H1 (cell line): ENCODE measurements at regions not wholly inside any gene's neighbourhood (a gene's known extent, or its start where the extent isn't known, plus 50 kb on each side); places are given as distances from the start of the nearest gene placed in this dataset.

Experiments
- CTCF ChIA-PET: fragments of 300-600 bp; sonication (Branson Sonifier 250); formaldehyde crosslinking; loops from one replicate; lab custom pipeline; 2021; ENCODE audit not compliant: partially characterized antibody; lab: Charles Lee
- POLR2A ChIA-PET: fragments of 300-600 bp; sonication (Branson Sonifier 250); formaldehyde crosslinking; loops from one replicate; lab custom pipeline; 2021; ENCODE audit warnings: inconsistent platforms; ENCODE audit not compliant: partially characterized antibody; lab: Charles Lee
- DNase-seq, 2 experiments: peaks; one replicate each; pipeline versions ENCODE4 v3.0.0 to v3.0.0-alpha.2; 2010 to 2022; ENCODE audit warnings: low spot score in 2 of 2, low read depth in 1 of 2, mixed read lengths in 1 of 2
- FAIRE-seq: peaks from 2 replicates; lab custom pipeline; 2011; peaks lifted over from hg19 to GRCh38; lab: Jason Lieb, UNC
- H2AFZ ChIP-seq: 2 replicates; pipeline ENCODE4 v1.8.1; 2012; ENCODE audit warnings: low read length, inconsistent platforms
- H2AK5ac ChIP-seq: 2 replicates; pipeline ENCODE4 v1.6.1; 2013; ENCODE audit warnings: low read depth, low read length
- H2BK120ac ChIP-seq: replicated peaks from 2 replicates; pipeline ENCODE3; 2013; ENCODE audit warnings: low read depth, low read length, inconsistent platforms
- H2BK12ac ChIP-seq: 2 replicates; pipeline ENCODE4 v1.6.1; 2013; ENCODE audit warnings: low read depth, low read length
- H2BK15ac ChIP-seq: 2 replicates; pipeline ENCODE4 v1.6.1; 2013; ENCODE audit warnings: low read length
- H2BK20ac ChIP-seq: 2 replicates; pipeline ENCODE4 v1.6.1; 2013; ENCODE audit warnings: low read length
- H2BK5ac ChIP-seq: 2 replicates; pipeline ENCODE4 v1.6.1; 2013; ENCODE audit warnings: low read depth, low read length
- H3K14ac ChIP-seq: 2 replicates; pipeline ENCODE4 v1.6.1; 2013; ENCODE audit warnings: inconsistent platforms; ENCODE audit not compliant: insufficient read length
- H3K18ac ChIP-seq: 2 replicates; pipeline ENCODE4 v1.6.1; 2013; ENCODE audit warnings: low read length; ENCODE audit errors: extremely low read depth
- H3K23ac ChIP-seq: 2 replicates; pipeline ENCODE4 v1.6.1; 2013; ENCODE audit warnings: inconsistent platforms; ENCODE audit not compliant: insufficient read length
- H3K23me2 ChIP-seq: 2 replicates; pipeline ENCODE4 v1.6.1; 2013; ENCODE audit warnings: low read depth, low read length
- H3K27ac ChIP-seq: 2 replicates; pipeline ENCODE4 v1.6.1; 2011; ENCODE audit warnings: low read depth, low read length, inconsistent platforms
- H3K27me3 ChIP-seq, 4 experiments: replicated peaks in 1 of 4; 1 replicate in 1 of 4; 2 replicates in 3 of 4; pipeline versions ENCODE4 v1.6.1 to v1.8.1; 2011 to 2013; ENCODE audit warnings: low read length in 3 of 4, mild to moderate bottlenecking in 3 of 4, inconsistent platforms in 2 of 4, mixed read lengths in 2 of 4, moderate library complexity in 1 of 4; ENCODE audit not compliant: control insufficient read depth in 3 of 4, insufficient read depth in 3 of 4; ENCODE audit errors: extremely low read depth in 1 of 4
- H3K36me3 ChIP-seq, 4 experiments: 2 replicates each; pipeline versions ENCODE4 v1.6.1 to v1.8.1; 2011 to 2013; ENCODE audit warnings: mild to moderate bottlenecking in 4 of 4, low read length in 3 of 4, moderate library complexity in 2 of 4, control low read depth in 1 of 4, inconsistent platforms in 1 of 4; ENCODE audit not compliant: insufficient read depth in 4 of 4, control insufficient read depth in 2 of 4
- H3K4ac ChIP-seq: replicated peaks from 2 replicates; pipeline ENCODE3; 2013; ENCODE audit warnings: low read length, low read depth, mixed read lengths, inconsistent platforms; ENCODE audit not compliant: insufficient read length
- H3K4me1 ChIP-seq, 4 experiments: replicated peaks in 1 of 4; 1 replicate in 1 of 4; 2 replicates in 3 of 4; pipeline versions ENCODE4 v1.6.1 to v1.8.1; 2011 to 2013; ENCODE audit warnings: low read length in 3 of 4, inconsistent platforms in 2 of 4, mixed read lengths in 1 of 4; ENCODE audit not compliant: insufficient read depth in 4 of 4, control insufficient read depth in 3 of 4
- H3K4me2 ChIP-seq, 2 experiments: 2 replicates each; pipeline versions ENCODE4 v1.6.1 to v1.8.1; 2011 to 2013; ENCODE audit warnings: low read depth in 2 of 2, low read length in 2 of 2, control low read depth in 1 of 2, inconsistent platforms in 1 of 2, mild to moderate bottlenecking in 1 of 2; ENCODE audit not compliant: insufficient read depth in 1 of 2
- H3K4me3 ChIP-seq, 4 experiments: fragments of 200-600, 300-600 bp in 1 of 4; sonication (generic), shearing (Covaris generic), sonication (Bioruptor Twin) in 1 of 4; 2 replicates each; pipeline versions ENCODE4 v1.5.1 to v1.8.1; 2011 to 2016; ENCODE audit warnings: low read length in 4 of 4, low read depth in 3 of 4, control low read depth in 2 of 4, inconsistent platforms in 2 of 4, mild to moderate bottlenecking in 2 of 4, mixed read lengths in 1 of 4, moderate library complexity in 1 of 4; ENCODE audit not compliant: insufficient read depth in 2 of 4; ENCODE audit errors: extremely low read depth in 1 of 4
- H3K56ac ChIP-seq: replicated peaks from 2 replicates; pipeline ENCODE3; 2013; ENCODE audit warnings: low read depth, mild to moderate bottlenecking, mixed read lengths, low read length, inconsistent platforms; ENCODE audit not compliant: insufficient read length
- H3K79me1 ChIP-seq: 2 replicates; pipeline ENCODE4 v1.6.1; 2013; ENCODE audit warnings: low read depth, low read length, control low read depth
- H3K79me2 ChIP-seq, 2 experiments: 2 replicates each; pipeline versions ENCODE4 v1.6.1 to v1.8.1; 2012 to 2013; ENCODE audit warnings: low read length in 2 of 2, mild to moderate bottlenecking in 2 of 2, inconsistent platforms in 1 of 2; ENCODE audit not compliant: insufficient read depth in 2 of 2, control insufficient read depth in 1 of 2
- H3K9ac ChIP-seq, 4 experiments: replicated peaks in 1 of 4; 1 replicate in 1 of 4; 2 replicates in 3 of 4; pipeline versions ENCODE4 v1.6.1 to v1.8.1; 2011 to 2013; ENCODE audit warnings: low read depth in 3 of 4, low read length in 3 of 4, control low read depth in 2 of 4, mild to moderate bottlenecking in 2 of 4, moderate library complexity in 2 of 4, inconsistent platforms in 1 of 4; ENCODE audit errors: extremely low read depth in 1 of 4
- H3K9me3 ChIP-seq, 2 experiments: 2 replicates each; pipeline versions ENCODE4 v1.6.1 to v1.8.1; 2012 to 2013; ENCODE audit warnings: mild to moderate bottlenecking in 2 of 2, moderate library complexity in 2 of 2, control low read depth in 1 of 2, inconsistent platforms in 1 of 2, low read depth in 1 of 2, low read length in 1 of 2, mixed read lengths in 1 of 2; ENCODE audit not compliant: insufficient read depth in 2 of 2
- H4K20me1 ChIP-seq, 2 experiments: replicated peaks in 1 of 2; 2 replicates each; pipeline versions ENCODE3 to v1.8.1; 2011 to 2013; ENCODE audit warnings: inconsistent platforms in 2 of 2, low read length in 2 of 2, mild to moderate bottlenecking in 1 of 2; ENCODE audit not compliant: insufficient read depth in 2 of 2, control insufficient read depth in 1 of 2
- H4K5ac ChIP-seq: 2 replicates; pipeline ENCODE4 v1.6.1; 2013; ENCODE audit warnings: low read length, low read depth, mixed read lengths, inconsistent platforms; ENCODE audit not compliant: insufficient read length
- H4K8ac ChIP-seq: 2 replicates; pipeline ENCODE4 v1.8.0; 2013; ENCODE audit warnings: mild to moderate bottlenecking, moderate library complexity, low read length, inconsistent platforms; ENCODE audit not compliant: insufficient read depth; ENCODE audit errors: extremely low read depth
- H4K91ac ChIP-seq: replicated peaks from 2 replicates; pipeline ENCODE3; 2013; ENCODE audit warnings: low read length, mixed read lengths, inconsistent platforms; ENCODE audit not compliant: insufficient read length
- CBX8 ChIP-seq: fragments of 300-800, 300-1000 bp; sonication (generic); IDR thresholded peaks from 2 replicates; pipeline ENCODE4 v1.7.1; 2016; ENCODE audit warnings: low read depth, low read length, borderline replicate concordance
- E2F6 ChIP-seq: IDR thresholded peaks from 2 replicates; pipeline ENCODE4 v1.6.1; 2012; ENCODE audit warnings: inconsistent platforms
- MAX ChIP-seq: IDR thresholded peaks from 2 replicates; pipeline ENCODE4 v1.6.1; 2012; ENCODE audit warnings: inconsistent platforms
- YY1 ChIP-seq: IDR thresholded peaks from 2 replicates; pipeline ENCODE4 v1.6.1; 2011; ENCODE audit warnings: low read depth, mild to moderate bottlenecking, low read length
- WGBS, 2 experiments: shearing (Covaris generic) in 1 of 2; methylation state at CpG; one replicate each; pipeline versions ENCODE4 v1.1.6 to v1.1.7; 2013 to 2015; ENCODE audit warnings: low lambda C conversion rate in 2 of 2, mixed read lengths in 2 of 2, inconsistent platforms in 1 of 2, low coverage in 1 of 2, missing lambda C conversion rate in 1 of 2; ENCODE audit not compliant: insufficient replicate concordance in 2 of 2, insufficient coverage in 1 of 2, insufficient read length in 1 of 2; ENCODE audit errors: extremely low coverage in 1 of 2, missing lambda C conversion rate in 1 of 2; 5-methylcytosine and 5-hydroxymethylcytosine counted together

GRCh38 chr1:37317870-37318467, 156.4 kb upstream of the ZC3H12A start:
- no peak for DNase-seq
- Histone ChIP-seq H4K20me1 (no peaks in the 10 kb centered on the region), H2BK12ac (peak overlapping the region; percentile 69; the same call in 1 of the 2 replicates), H3K9ac (no peak overlapping the region), H2BK20ac (no peak overlapping the region), H2BK15ac (no peak overlapping the region), H3K4me2 (peak overlapping the region; percentile 20 to 22; a peak in 2 of 4 replicates), H3K27ac (no peak overlapping the region), H4K91ac (no peak overlapping the region), H3K23me2 (peaks cover 2% of the 10 kb centered on the region; the same call in 1 of the 2 replicates), H3K4me3 (peak overlapping the region in 1 of 4 experiments; percentile 0; a peak in 1 of 8 replicates), H3K18ac (peak overlapping the region; percentile 72), H3K9me3 (no peaks in the 10 kb centered on the region), H3K4ac (no peak overlapping the region), H2AK5ac (no peak overlapping the region), H3K23ac (no peak overlapping the region), H3K79me2 (no peaks in the 10 kb centered on the region), H3K56ac (no peak overlapping the region), H3K36me3 (no peaks in the 10 kb centered on the region), H3K79me1 (no peaks in the 10 kb centered on the region), H2BK120ac (no peak overlapping the region), H2AFZ (peak overlapping the region; percentile 7; the same call in 1 of the 2 replicates), H3K14ac (no peak overlapping the region), H3K27me3 (peaks cover 0 to 7% (median 4%) of the 10 kb centered on the region in 4 experiments; a peak in 4 of 7 replicates), H3K4me1 (peaks cover 12 to 34% (median 25%) of the 10 kb centered on the region in 4 experiments), H4K5ac (no peak overlapping the region), H4K8ac (no peak overlapping the region; the same call in none of the 2 replicates), H2BK5ac (peak overlapping the region; percentile 71; the same call in 1 of the 2 replicates)
- TF ChIP-seq CBX8 (no peak), E2F6 (peak; percentile 90), YY1 (no peak), MAX (peak; percentile 43; the same call in 1 of the 2 replicates)
- POLR2A ChIA-PET: interaction anchor here (2.6 kb wide), 1 partner anchor 63 kb away, joined by 6 read pairs; no protein-coding TSS in a partner anchor
- WGBS, 2 experiments: 46% methylated on average over 35 of the region's 35 CpGs; no CpG with 5 or more reads in 1 of the 2 experiments
- CTCF ChIA-PET: interaction anchor here (0.5 to 1.8 kb wide), 6 partner anchors 8 to 313 kb away, joined by 3 to 7 read pairs (median 4); no protein-coding TSS in a partner anchor
- no peak for FAIRE-seq
